GM20431 (cell line): ENCODE measurements at regions not wholly inside any gene's neighbourhood (a gene's known extent, or its start where the extent isn't known, plus 50 kb on each side); places are given as distances from the start of the nearest gene placed in this dataset.

Experiments
- in situ Hi-C: fragments of 300-500 bp; cut with MseI, MboI; formaldehyde crosslinking; loops from one replicate; pipeline ENCODE4 v1.15.0; 2020; ENCODE audit warnings: low sequenced_read_pairs; ENCODE audit not compliant: unreplicated experiment

- in situ Hi-C loops: no loop called here
Observed at GRCh38 chr10:5268743-5269142, 72.1 kb downstream of the AKR1C4 start.

GRCh38 chr10:5269791-5270190, 73.2 kb downstream of the AKR1C4 start:
- in situ Hi-C loops: no loop called here

GRCh38 chr10:5271526-5271925, 74.9 kb downstream of the AKR1C4 start:
- in situ Hi-C loops: no loop called here

- in situ Hi-C loops: no loop called here
Observed at GRCh38 chr10:5272065-5272803, 75.6 kb downstream of the AKR1C4 start.

- in situ Hi-C loops: loop anchor here (25.0 kb wide), 1 partner anchor 437 kb away; the partner anchor contains the start of gene AKR1E2
Observed at GRCh38 chr10:5274795-5275194, 78.2 kb downstream of the AKR1C4 start.

- in situ Hi-C loops: loop anchor here (25.0 kb wide), 1 partner anchor 444 kb away; the partner anchor contains the start of gene AKR1E2
Observed at GRCh38 chr10:5281356-5281755, 83.4 kb upstream of the UCN3 start.

- in situ Hi-C loops: loop anchor here (25.0 kb wide), 1 partner anchor 445 kb away; the partner anchor contains the start of gene AKR1E2
Observed at GRCh38 chr10:5282137-5282536, 82.6 kb upstream of the UCN3 start.

GRCh38 chr10:5283305-5284158, 81.2 kb upstream of the UCN3 start:
- in situ Hi-C loops: loop anchor here (25.0 kb wide), 1 partner anchor 446 kb away; the partner anchor contains the start of gene AKR1E2

GRCh38 chr10:5284311-5285057, 80.3 kb upstream of the UCN3 start:
- in situ Hi-C loops: loop anchor here (25.0 kb wide), 1 partner anchor 447 kb away; the partner anchor contains the start of gene AKR1E2

GRCh38 chr10:5285186-5285585, 79.6 kb upstream of the UCN3 start:
- in situ Hi-C loops: loop anchor here (25.0 kb wide), 1 partner anchor 448 kb away; the partner anchor contains the start of gene AKR1E2

- in situ Hi-C loops: loop anchor here (25.0 kb wide), 1 partner anchor 451 kb away; the partner anchor contains the start of gene AKR1E2
Observed at GRCh38 chr10:5288359-5288758, 76.4 kb upstream of the UCN3 start.

GRCh38 chr10:5289228-5289627, 75.5 kb upstream of the UCN3 start:
- in situ Hi-C loops: loop anchor here (25.0 kb wide), 1 partner anchor 452 kb away; the partner anchor contains the start of gene AKR1E2

GRCh38 chr10:5291501-5292195, 73.1 kb upstream of the UCN3 start:
- in situ Hi-C loops: loop anchor here (25.0 kb wide), 1 partner anchor 454 kb away; the partner anchor contains the start of gene AKR1E2

- in situ Hi-C loops: loop anchor here (25.0 kb wide), 1 partner anchor 455 kb away; the partner anchor contains the start of gene AKR1E2
Observed at GRCh38 chr10:5292196-5292735, 72.5 kb upstream of the UCN3 start.

GRCh38 chr10:5292970-5293369, 71.8 kb upstream of the UCN3 start:
- in situ Hi-C loops: loop anchor here (25.0 kb wide), 1 partner anchor 456 kb away; the partner anchor contains the start of gene AKR1E2

GRCh38 chr10:5293691-5294550, 70.8 kb upstream of the UCN3 start:
- in situ Hi-C loops: loop anchor here (25.0 kb wide), 1 partner anchor 457 kb away; the partner anchor contains the start of gene AKR1E2

GRCh38 chr10:5297466-5297865, 67.3 kb upstream of the UCN3 start:
- in situ Hi-C loops: loop anchor here (25.0 kb wide), 1 partner anchor 460 kb away; the partner anchor contains the start of gene AKR1E2

GRCh38 chr10:5297996-5298395, 66.8 kb upstream of the UCN3 start:
- in situ Hi-C loops: loop anchor here (25.0 kb wide), 1 partner anchor 461 kb away; the partner anchor contains the start of gene AKR1E2
